ENCODE measurements at regions not wholly inside any gene's neighbourhood (a gene's known extent, or its start where the extent isn't known, plus 50 kb on each side); places are given as distances from the start of the nearest gene placed in this dataset.

DNA sequence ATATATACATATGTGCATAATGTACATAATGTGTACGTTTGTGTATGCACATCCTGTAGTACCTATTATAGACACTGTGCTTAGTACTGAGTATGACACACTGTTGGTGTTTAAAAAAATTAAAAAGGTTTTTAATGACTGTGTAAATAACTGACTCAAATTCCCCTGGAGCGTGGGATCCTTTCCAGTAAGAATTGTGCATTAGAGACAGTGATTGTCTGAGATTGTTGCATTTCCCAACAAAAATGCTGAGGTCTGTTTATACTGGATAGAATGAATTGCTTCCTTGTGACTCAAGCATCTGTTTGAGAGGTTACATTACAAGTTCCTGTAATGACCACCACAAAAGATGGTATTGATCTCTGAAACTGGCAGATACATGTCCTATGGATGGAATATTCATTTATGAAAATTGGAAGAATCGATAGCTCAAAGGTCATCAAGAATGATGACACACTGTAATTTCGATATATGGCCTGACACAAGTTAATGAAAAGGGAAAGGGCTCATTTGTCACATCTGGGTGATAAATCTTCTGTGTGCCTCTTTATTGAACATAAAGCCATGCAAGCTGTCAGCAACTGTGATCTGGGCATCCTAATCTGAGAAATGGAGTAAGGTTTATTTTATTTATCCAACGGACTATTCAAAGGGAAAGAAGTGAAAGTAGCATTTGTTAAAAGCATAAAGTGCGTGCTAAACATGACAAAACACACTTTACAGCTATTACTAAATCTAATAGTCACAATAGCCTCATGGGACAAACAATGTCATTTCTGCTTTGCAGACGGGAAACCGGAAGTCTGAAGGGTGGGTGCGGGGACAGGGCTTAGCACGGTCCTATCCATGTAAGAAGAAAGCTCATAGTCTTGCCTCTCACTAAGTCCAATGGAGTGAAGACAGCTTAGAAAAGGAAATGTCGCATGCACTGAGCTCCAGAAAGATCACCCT, 228.8 kb downstream of the CDH11 start:
- TF ChIP-seq, protein P1, sequence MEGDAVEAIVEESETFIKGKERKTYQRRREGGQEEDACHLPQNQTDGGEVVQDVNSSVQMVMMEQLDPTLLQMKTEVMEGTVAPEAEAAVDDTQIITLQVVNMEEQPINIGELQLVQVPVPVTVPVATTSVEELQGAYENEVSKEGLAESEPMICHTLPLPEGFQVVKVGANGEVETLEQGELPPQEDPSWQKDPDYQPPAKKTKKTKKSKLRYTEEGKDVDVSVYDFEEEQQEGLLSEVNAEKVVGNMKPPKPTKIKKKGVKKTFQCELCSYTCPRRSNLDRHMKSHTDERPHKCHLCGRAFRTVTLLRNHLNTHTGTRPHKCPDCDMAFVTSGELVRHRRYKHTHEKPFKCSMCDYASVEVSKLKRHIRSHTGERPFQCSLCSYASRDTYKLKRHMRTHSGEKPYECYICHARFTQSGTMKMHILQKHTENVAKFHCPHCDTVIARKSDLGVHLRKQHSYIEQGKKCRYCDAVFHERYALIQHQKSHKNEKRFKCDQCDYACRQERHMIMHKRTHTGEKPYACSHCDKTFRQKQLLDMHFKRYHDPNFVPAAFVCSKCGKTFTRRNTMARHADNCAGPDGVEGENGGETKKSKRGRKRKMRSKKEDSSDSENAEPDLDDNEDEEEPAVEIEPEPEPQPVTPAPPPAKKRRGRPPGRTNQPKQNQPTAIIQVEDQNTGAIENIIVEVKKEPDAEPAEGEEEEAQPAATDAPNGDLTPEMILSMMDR (IDR thresholded peaks at IDR 0.05): no peak

DNA sequence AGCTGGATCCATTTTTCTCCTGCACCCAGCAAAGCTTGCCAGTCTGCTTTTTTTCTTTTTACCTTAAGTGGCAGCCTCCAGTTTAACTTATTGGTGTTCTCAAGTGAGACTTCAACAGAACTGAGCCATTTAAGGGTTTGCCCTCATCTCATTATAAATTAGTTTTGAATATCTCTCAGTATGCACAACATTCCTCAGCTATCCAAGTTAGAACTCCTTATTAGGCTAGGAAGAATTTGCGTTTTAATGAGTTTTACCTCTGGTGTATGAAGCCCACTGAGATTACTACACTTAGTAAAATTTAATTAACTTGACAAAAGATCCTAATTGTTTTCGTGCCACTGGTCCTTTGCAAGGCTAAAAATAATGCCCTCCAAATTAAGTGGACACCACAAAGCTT, 232.4 kb downstream of the CDH11 start:
- TF ChIP-seq, protein P1 (IDR thresholded peaks at IDR 0.05): no peak

DNA sequence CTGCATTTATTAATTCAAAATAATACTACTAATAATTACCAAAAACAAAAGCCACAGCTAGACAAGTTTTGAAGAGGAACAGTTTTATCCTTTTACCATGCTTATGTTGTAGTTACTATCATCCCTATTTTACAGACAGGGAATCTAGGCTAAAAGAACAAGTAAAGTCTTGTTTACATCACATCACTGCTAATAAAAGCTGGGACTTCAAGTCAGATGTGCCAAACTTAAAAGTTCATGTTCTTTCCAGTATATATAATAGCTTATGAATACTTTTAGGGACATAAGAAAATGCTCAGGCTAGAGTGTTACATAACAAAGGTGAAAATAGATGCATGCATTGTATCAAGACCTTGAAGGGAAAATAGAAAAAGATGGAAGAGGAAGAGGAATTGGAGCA, 234.2 kb downstream of the CDH11 start:
- TF ChIP-seq, protein P1 (IDR thresholded peaks at IDR 0.05): no peak

DNA sequence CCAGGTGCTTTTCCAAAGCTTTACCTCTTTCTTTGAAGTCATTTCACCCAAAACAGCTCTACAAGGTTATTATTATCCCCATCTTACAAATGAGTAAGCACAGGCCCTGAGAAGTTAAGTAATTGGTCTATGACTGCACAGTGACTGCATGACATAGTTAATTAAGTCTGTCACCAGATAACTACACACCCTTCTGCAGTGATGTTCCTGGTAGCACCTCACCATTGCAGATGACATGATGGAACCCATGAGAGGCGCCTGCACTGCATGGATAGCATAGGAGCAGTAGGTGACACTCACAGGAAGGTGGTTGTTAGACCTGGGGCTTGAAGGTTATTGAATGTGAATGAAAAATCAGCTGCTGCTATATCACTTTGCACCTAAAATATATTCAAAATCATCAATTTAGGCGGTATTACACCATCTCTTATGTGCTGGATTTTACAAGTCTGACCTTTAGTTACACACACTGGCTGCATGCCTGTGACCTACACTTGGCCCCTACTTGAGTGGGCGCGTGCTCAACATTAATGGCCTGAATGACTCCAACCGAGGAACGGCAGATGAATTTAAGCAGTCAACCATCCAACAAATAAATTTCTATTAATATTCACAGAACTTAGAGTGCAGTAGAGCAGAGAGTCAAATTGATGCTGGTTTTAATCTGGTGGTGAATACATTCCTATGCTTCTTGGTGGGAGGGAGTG, 239.6 kb downstream of the CDH11 start:
- TF ChIP-seq, protein P1 (IDR thresholded peaks at IDR 0.05): no peak

DNA sequence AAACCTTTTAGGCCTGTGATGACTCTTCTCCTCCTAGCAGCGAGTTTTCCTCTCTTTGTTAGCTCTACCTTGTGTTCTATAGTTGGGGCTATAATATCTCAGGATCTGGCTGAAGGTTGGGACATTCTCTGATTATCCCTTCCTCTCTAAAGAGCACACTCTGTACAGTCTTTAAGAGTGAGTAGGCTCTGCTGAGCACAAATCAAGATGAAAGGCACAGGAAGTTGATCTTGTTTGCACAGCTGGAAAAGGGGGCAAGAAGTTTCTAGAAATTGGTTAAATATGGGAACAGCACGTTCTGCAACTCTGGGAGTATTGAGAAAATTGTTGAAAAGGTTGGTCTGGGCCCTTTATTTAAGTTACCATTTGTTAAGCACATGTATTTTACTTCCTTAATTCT, 240.9 kb downstream of the CDH11 start:
- TF ChIP-seq, protein P1 (IDR thresholded peaks at IDR 0.05): no peak

DNA sequence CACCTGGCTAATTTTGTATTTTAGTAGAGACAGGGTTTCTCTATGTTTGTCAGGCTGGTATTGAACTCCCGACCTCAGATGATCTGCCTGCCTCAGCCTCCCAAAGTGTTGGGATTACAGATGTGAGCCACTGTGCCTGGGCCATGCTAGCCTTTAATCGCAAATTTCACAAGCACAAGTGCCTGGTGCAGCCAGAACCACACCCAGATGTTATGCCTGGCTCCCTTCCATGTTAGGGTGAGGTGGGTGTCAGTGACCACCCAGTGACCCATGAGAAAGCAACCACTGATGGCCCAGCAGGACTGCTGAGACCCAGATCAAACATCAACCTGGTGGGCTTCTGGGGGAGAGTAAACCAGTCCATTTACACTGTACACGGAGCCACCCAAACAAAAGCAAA, 241.9 kb downstream of the CDH11 start:
- TF ChIP-seq, protein P1 (IDR thresholded peaks at IDR 0.05): no peak

DNA sequence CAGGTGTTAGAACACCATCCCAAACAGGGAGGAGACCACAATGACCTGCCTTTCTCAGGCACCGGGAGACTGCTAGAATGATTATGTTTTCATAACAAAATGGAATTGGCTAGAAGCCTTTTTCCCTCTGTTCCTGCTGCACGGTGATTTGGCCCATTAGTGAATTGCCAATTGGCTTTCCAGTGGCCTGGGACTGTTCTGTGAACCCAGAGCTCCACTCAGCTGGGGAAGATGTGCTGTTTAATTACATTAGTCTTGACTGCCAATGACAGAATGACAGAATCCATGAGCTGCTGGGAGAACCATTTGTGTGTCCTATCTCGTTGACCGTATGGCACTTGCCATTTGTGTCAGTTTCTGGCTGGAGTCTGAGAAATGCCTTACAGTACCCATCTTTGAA, 242.9 kb downstream of the CDH11 start:
- TF ChIP-seq, protein P1 (IDR thresholded peaks at IDR 0.05): no peak
